Suprapubic skin (tissue), 4 donors: ENCODE measurements at regions not wholly inside any gene's neighbourhood (a gene's known extent, or its start where the extent isn't known, plus 50 kb on each side); places are given as distances from the start of the nearest gene placed in this dataset.

Experiments used
- DNase-seq, 2 donors: peaks; one replicate each; pipeline ENCODE4 v3.0.0-alpha.2; 2019; ENCODE audit warnings: low spot score in 2 of 2
- H3K27ac ChIP-seq: fragments of 200-600 bp; sonication (generic); one replicate; pipeline ENCODE4 v1.5.1; 2019
- H3K27me3 ChIP-seq: fragments of 200-600 bp; sonication (generic); one replicate; pipeline ENCODE4 v1.5.1; 2019
- H3K36me3 ChIP-seq: fragments of 200-600 bp; sonication (generic); one replicate; pipeline ENCODE4 v1.5.1; 2019
- H3K4me1 ChIP-seq: fragments of 200-600 bp; sonication (generic); one replicate; pipeline ENCODE4 v1.5.1; 2019
- H3K4me3 ChIP-seq: fragments of 200-600 bp; sonication (generic); one replicate; pipeline ENCODE4 v1.5.1; 2019; ENCODE audit warnings: mild to moderate bottlenecking
- H3K9me3 ChIP-seq: fragments of 200-600 bp; sonication (generic); one replicate; pipeline ENCODE4 v1.5.1; 2019
- CTCF ChIP-seq, 2 donors: fragments of 200-600 bp in 1 of 2; fragments of 450-650 bp in 1 of 2; sonication (generic) in 1 of 2; IDR thresholded peaks; one replicate each; pipeline ENCODE4 v1.5.1; 2016 to 2019; ENCODE audit warnings: antibody characterized with exemption in 2 of 2, mild to moderate bottlenecking in 1 of 2, moderate library complexity in 1 of 2
- EP300 ChIP-seq: sonication (generic); formaldehyde crosslinking; IDR thresholded peaks from one replicate; pipeline ENCODE4 v1.6.1; 2017; ENCODE audit warnings: antibody characterized with exemption
- POLR2A ChIP-seq, 2 donors: fragments of 450-650 bp; IDR thresholded peaks; one replicate each; pipeline ENCODE4 v1.6.1; 2017; ENCODE audit warnings: antibody characterized with exemption in 2 of 2, mild to moderate bottlenecking in 2 of 2, moderate library complexity in 2 of 2
- POLR2AphosphoS5 ChIP-seq, 3 donors: sonication (generic); formaldehyde crosslinking; IDR thresholded peaks; one replicate each; pipeline ENCODE4 v1.6.1; 2017; ENCODE audit warnings: antibody characterized with exemption in 3 of 3
- WGBS: methylation state at CpG from one replicate; pipeline ENCODE4 v1.1.5; 2018; 5-methylcytosine and 5-hydroxymethylcytosine counted together

DNA sequence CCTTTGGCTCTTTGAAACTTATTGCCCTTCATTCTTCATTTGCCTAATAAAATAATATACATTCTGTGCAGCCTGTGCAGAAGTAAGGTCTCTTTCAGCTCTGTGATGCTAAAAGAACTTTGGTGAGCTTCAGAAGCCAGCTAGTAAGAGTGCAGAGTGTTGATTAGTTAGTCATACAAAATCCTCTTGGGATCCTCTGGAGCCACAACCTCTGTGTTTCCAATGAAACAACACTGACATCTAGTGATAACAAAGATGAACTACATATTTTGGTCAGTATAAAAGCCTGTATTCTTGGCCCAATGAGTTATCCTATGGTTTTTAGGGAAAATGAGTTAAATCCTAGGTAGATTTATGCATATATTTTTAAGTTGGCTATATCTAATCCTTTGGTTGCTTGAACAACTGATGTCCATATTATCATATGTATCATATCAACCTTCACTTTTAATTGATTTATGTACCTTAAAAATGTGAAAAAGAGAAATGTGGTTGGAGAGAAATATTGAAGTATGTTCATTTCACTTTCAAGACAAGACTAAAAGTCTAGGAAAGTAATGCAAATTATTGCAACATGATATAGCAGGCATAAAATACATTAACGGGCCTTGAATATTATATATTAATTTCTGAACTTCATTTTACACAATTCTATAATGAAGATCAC is 158.4 kb downstream of the KLHL28 start:
- Histone ChIP-seq H3K27me3 (no peaks in the 10 kb centered on the region), H3K27ac (no peak overlapping the region), H3K4me3 (no peak overlapping the region), H3K9me3 (no peaks in the 10 kb centered on the region), H3K4me1 (no peaks in the 10 kb centered on the region), H3K36me3 (no peaks in the 10 kb centered on the region)
- 68% methylated on average over 1 of the region's 1 CpG for WGBS
- DNase-seq = no peak
- TF ChIP-seq POLR2AphosphoS5 (IDR thresholded peaks at IDR 0.05) (no peak), CTCF (IDR thresholded peaks at IDR 0.05) (peak in 1 of 2 donors; percentile 48), EP300 (no peak), POLR2A (IDR thresholded peaks at IDR 0.05) (no peak)

- no peak overlapping the region for H3K4me3 ChIP-seq
- no peaks in the 10 kb centered on the region for H3K36me3 ChIP-seq
- no peaks in the 10 kb centered on the region for H3K4me1 ChIP-seq
- 84% methylated on average over 20 of the region's 60 CpGs for WGBS
- no peak for TF ChIP-seq CTCF (IDR thresholded peaks at IDR 0.05)
- TF ChIP-seq POLR2AphosphoS5 (IDR thresholded peaks at IDR 0.05) = no peak
- TF ChIP-seq EP300 = no peak
- TF ChIP-seq POLR2A (IDR thresholded peaks at IDR 0.05) = no peak
- no peak overlapping the region for H3K27ac ChIP-seq
- no peaks in the 10 kb centered on the region for H3K27me3 ChIP-seq
- no peak for DNase-seq
- no peaks in the 10 kb centered on the region for H3K9me3 ChIP-seq
Observed at GRCh38 chr14:44798386-44799242, 163.1 kb downstream of the KLHL28 start.

- no peak for DNase-seq
- 42% methylated on average over 1 of the region's 1 CpG for WGBS
- H3K36me3 ChIP-seq = no peaks in the 10 kb centered on the region
- TF ChIP-seq POLR2AphosphoS5 (IDR thresholded peaks at IDR 0.05) = no peak
- TF ChIP-seq CTCF (IDR thresholded peaks at IDR 0.05) = no peak
- TF ChIP-seq POLR2A (IDR thresholded peaks at IDR 0.05) = no peak
- no peak for TF ChIP-seq EP300
- H3K9me3 ChIP-seq = no peaks in the 10 kb centered on the region
- H3K27ac ChIP-seq = no peak overlapping the region
- no peaks in the 10 kb centered on the region for H3K4me1 ChIP-seq
- no peaks in the 10 kb centered on the region for H3K27me3 ChIP-seq
- H3K4me3 ChIP-seq = no peak overlapping the region
Observed at GRCh38 chr14:44795725-44796124, 166.0 kb downstream of the KLHL28 start.

DNA sequence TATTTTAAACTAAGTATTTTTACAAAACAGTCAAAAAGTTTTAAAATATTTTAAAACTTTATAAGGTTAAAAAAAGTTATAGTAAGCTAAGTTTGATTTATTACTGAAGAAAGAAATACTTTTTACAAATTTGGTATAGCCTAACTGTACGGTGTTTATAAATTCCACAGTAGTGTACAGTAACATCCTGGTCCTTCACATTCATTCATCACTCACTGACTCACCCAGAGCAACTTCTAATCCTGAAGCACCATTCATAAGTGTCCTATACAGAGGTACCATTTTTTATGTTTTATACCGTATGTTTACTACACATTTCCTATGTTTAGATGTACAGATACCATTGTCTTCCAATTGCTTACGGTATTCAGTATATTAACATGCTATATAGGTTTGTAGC is 170.0 kb downstream of the KLHL28 start:
- H3K36me3 ChIP-seq = no peaks in the 10 kb centered on the region
- H3K4me1 ChIP-seq = no peaks in the 10 kb centered on the region
- TF ChIP-seq POLR2A (IDR thresholded peaks at IDR 0.05) (no peak), EP300 (no peak), CTCF (IDR thresholded peaks at IDR 0.05) (no peak), POLR2AphosphoS5 (IDR thresholded peaks at IDR 0.05) (no peak)
- no peak overlapping the region for H3K4me3 ChIP-seq
- DNase-seq = no peak
- no peaks in the 10 kb centered on the region for H3K27me3 ChIP-seq
- no peaks in the 10 kb centered on the region for H3K9me3 ChIP-seq
- no peak overlapping the region for H3K27ac ChIP-seq
- WGBS = 82% methylated on average over 3 of the region's 3 CpGs

DNA sequence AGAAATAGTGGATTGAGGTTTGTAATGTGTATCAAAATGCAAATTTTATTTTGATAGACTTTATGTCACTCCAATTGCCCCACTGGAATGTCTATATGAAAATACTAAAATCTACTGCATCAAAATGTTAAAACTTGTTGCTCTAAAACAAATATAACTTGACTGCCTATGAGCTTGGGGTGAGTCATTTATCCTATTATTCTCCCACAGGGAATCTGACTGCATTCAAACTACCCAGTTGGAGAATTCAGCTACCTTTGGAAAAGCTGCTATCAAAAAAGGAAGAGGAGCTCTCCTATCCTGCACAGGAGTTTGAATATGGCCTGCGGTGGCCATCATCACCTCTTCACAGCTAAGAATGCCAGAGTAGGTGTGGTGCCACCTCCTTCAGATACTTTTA is 173.1 kb downstream of the KLHL28 start:
- WGBS = 100% methylated on average over 1 of the region's 1 CpG
- no peak for DNase-seq
- Histone ChIP-seq H3K36me3 (no peaks in the 10 kb centered on the region), H3K4me3 (no peak overlapping the region), H3K27me3 (no peaks in the 10 kb centered on the region), H3K27ac (no peak overlapping the region), H3K4me1 (no peaks in the 10 kb centered on the region), H3K9me3 (no peaks in the 10 kb centered on the region)
- TF ChIP-seq CTCF (IDR thresholded peaks at IDR 0.05) (no peak), EP300 (no peak)
